ENCODE measurements at regions not wholly inside any gene's neighbourhood (a gene's known extent, or its start where the extent isn't known, plus 50 kb on each side); places are given as distances from the start of the nearest gene placed in this dataset.

DNA sequence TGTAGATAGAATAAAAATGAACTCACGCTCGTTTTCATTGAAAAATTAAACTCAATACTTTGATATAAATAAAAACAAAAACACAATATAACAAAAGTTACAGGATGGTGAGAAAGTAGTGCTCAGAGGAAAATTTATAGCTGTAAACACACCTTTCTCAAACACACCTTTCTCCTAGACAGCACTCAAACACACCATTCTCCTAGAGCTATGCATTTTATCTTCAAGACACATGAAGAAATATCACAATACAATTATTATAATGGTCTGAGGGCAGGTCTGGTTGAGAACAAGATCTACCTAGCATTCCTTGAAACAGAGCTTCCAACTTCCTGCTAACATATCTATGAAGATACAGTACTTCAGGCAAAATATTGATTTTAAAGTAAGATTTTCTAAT, 183.4 kb upstream of the NBEA start:
- H3K27me3 ChIP-seq (ENCODE audit: control insufficient read depth in 1 of 2, insufficient read depth in 2 of 2, low read length in 2 of 2), result no peaks in the 10 kb centered on the region
- no peaks in the 10 kb centered on the region for H3K4me1 ChIP-seq (ENCODE audit: control insufficient read depth in 1 of 2, insufficient read depth in 2 of 2, low read length in 2 of 2)
- H3K27ac ChIP-seq (ENCODE audit: low read depth, low read length), result no peak overlapping the region
- no peak overlapping the region for H3K9ac ChIP-seq (ENCODE audit: low read depth in 1 of 2, low read length in 2 of 2)
- H3K4me3 ChIP-seq (ENCODE audit: low read depth in 1 of 2, low read length in 2 of 2), result no peak overlapping the region
- no peaks in the 10 kb centered on the region for H3K36me3 ChIP-seq (ENCODE audit: control insufficient read depth in 1 of 2, insufficient read depth in 2 of 2, low read length in 2 of 2)
- H3K9me3 ChIP-seq (ENCODE audit: control insufficient read depth in 1 of 2, low read length in 2 of 2), result no peaks in the 10 kb centered on the region

DNA sequence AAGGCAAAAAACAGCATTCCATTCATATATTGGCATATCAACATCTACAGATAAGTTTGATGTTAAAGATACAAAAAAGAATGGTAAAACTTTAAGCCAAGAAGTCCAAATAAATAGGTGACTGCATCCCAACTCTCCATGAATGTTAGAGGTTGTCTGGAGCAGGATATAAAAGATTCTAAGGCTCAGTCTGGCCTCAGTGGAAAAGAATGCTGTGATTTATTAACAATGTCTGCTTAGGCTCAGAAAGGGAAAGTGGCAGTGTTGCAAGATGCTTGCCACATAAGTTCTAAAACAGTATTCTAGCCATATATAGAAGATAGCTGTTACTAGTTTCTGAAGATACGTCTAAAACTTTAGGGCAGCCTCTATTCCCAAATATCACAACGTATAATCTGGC, 179.8 kb upstream of the NBEA start:
- Histone ChIP-seq H3K4me1 (ENCODE audit: control insufficient read depth in 1 of 2, insufficient read depth in 2 of 2, low read length in 2 of 2) (no peaks in the 10 kb centered on the region), H3K27ac (ENCODE audit: low read depth, low read length) (no peak overlapping the region), H3K27me3 (ENCODE audit: control insufficient read depth in 1 of 2, insufficient read depth in 2 of 2, low read length in 2 of 2) (no peaks in the 10 kb centered on the region), H3K9me3 (ENCODE audit: control insufficient read depth in 1 of 2, low read length in 2 of 2) (no peaks in the 10 kb centered on the region), H3K36me3 (ENCODE audit: control insufficient read depth in 1 of 2, insufficient read depth in 2 of 2, low read length in 2 of 2) (no peaks in the 10 kb centered on the region), H3K4me3 (ENCODE audit: low read depth in 1 of 2, low read length in 2 of 2) (no peak overlapping the region), H3K9ac (ENCODE audit: low read depth in 1 of 2, low read length in 2 of 2) (no peak overlapping the region)

DNA sequence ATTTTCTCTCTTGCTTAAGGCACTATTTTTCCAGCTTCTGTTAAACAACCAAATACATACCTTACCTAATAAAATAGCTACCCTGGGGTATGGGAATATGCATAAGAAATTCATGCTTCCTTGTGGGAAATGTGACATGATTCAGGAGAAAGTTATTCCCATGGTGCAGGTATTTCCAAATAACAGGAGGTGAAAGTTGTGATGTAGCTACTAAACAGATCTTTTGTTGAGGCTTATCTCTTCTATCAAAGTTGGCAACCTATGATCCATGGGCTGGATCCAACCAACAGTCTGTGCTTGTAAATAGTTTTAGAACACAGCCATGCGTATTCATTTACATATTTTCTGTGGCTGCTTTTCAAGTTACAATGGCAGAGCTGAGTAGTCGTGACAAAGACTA, 177.8 kb upstream of the NBEA start:
- Histone ChIP-seq H3K27me3 (ENCODE audit: control insufficient read depth in 1 of 2, insufficient read depth in 2 of 2, low read length in 2 of 2) (no peaks in the 10 kb centered on the region), H3K9ac (ENCODE audit: low read depth in 1 of 2, low read length in 2 of 2) (no peak overlapping the region), H3K4me1 (ENCODE audit: control insufficient read depth in 1 of 2, insufficient read depth in 2 of 2, low read length in 2 of 2) (no peaks in the 10 kb centered on the region), H3K36me3 (ENCODE audit: control insufficient read depth in 1 of 2, insufficient read depth in 2 of 2, low read length in 2 of 2) (no peaks in the 10 kb centered on the region), H3K4me3 (ENCODE audit: low read depth in 1 of 2, low read length in 2 of 2) (no peak overlapping the region), H3K27ac (ENCODE audit: low read depth, low read length) (no peak overlapping the region), H3K9me3 (ENCODE audit: control insufficient read depth in 1 of 2, low read length in 2 of 2) (no peaks in the 10 kb centered on the region)

DNA sequence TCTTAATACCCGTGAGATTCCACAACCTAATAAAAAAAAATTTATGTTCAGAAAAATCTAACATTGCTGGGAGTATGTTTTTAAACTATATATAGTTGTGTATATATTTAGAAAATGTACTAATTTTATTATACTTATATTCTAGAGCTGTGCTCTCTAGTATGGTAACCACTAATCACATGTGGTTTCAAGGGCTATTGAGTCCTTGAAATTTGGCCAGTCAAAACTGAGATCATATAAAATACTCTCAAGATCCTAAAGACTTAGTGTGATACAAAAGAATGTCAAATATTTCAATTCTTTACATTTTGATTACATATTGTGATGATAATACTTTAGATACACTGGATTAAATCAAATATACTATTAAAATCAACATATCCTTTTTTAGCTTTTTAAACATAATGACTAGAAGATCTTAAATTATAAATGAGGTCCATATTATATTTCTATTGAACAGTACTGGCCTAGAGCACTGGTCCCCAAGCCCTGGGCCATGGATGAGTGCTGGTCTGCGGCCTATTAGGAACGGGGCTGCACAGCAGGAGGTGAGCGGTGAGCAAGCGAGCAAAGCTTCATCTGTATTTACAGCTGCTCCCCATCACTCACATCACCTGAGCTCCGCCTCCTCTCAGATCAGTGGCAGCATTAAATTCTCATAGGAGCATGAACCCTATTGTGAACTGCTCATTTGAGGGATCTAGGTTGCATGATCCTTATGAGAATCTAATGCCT, 176.5 kb upstream of the NBEA start:
- H3K9ac ChIP-seq (ENCODE audit: low read depth in 1 of 2, low read length in 2 of 2), result no peak overlapping the region

DNA sequence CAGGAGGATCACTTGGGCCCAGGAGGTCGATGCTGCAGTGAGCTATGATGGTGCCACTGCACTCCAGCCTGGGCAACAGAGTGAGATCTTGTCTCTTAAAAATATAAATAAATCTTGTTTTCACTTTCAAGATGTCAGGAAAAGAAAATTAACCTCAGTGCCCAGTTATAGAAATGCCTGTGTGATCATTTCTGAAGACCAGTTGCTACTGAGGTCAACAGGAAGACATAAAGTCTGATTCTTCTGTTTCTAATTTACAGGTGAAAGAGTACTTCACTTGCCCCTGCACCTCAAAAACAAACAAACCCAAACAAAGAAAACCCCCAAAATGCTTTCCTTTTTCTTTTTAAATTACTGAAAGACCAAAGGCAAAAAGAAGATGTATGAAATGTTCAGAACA, 174.3 kb upstream of the NBEA start:
- Histone ChIP-seq H3K27me3 (ENCODE audit: control insufficient read depth in 1 of 2, insufficient read depth in 2 of 2, low read length in 2 of 2) (no peaks in the 10 kb centered on the region), H3K9me3 (ENCODE audit: control insufficient read depth in 1 of 2, low read length in 2 of 2) (no peaks in the 10 kb centered on the region), H3K4me3 (ENCODE audit: low read depth in 1 of 2, low read length in 2 of 2) (no peak overlapping the region), H3K36me3 (ENCODE audit: control insufficient read depth in 1 of 2, insufficient read depth in 2 of 2, low read length in 2 of 2) (no peaks in the 10 kb centered on the region), H3K4me1 (ENCODE audit: control insufficient read depth in 1 of 2, insufficient read depth in 2 of 2, low read length in 2 of 2) (no peaks in the 10 kb centered on the region), H3K27ac (ENCODE audit: low read depth, low read length) (no peak overlapping the region), H3K9ac (ENCODE audit: low read depth in 1 of 2, low read length in 2 of 2) (no peak overlapping the region)

More for the DNA sequence above, 176.5 kb upstream of the NBEA start:
- no peaks in the 10 kb centered on the region for H3K36me3 ChIP-seq (ENCODE audit: control insufficient read depth in 1 of 2, insufficient read depth in 2 of 2, low read length in 2 of 2)
- no peak overlapping the region for H3K27ac ChIP-seq (ENCODE audit: low read depth, low read length)
- no peaks in the 10 kb centered on the region for H3K9me3 ChIP-seq (ENCODE audit: control insufficient read depth in 1 of 2, low read length in 2 of 2)
- H3K27me3 ChIP-seq (ENCODE audit: control insufficient read depth in 1 of 2, insufficient read depth in 2 of 2, low read length in 2 of 2), result no peaks in the 10 kb centered on the region
- H3K4me1 ChIP-seq (ENCODE audit: control insufficient read depth in 1 of 2, insufficient read depth in 2 of 2, low read length in 2 of 2), result no peaks in the 10 kb centered on the region
- no peak overlapping the region for H3K4me3 ChIP-seq (ENCODE audit: low read depth in 1 of 2, low read length in 2 of 2)

DNA sequence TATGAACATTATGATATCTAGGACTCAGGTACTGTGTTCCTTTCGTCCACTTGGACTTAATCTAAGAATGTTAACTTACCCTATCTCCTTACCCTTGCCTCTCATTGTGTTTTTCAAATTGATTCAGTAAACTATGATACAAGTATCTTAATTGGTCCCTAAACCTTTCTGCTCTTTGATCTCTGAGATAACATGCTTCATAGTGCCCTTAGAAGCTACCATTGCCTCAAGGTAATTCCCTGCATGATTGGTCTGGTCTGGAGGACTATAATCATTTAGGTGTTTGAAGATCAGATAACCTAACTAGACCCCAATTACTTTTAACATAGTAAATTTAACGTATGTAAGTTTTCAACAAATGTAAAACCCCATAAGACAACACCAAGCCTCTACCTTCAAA, 169.9 kb upstream of the NBEA start:
- no peaks in the 10 kb centered on the region for H3K27me3 ChIP-seq (ENCODE audit: control insufficient read depth in 1 of 2, insufficient read depth in 2 of 2, low read length in 2 of 2)

DNA sequence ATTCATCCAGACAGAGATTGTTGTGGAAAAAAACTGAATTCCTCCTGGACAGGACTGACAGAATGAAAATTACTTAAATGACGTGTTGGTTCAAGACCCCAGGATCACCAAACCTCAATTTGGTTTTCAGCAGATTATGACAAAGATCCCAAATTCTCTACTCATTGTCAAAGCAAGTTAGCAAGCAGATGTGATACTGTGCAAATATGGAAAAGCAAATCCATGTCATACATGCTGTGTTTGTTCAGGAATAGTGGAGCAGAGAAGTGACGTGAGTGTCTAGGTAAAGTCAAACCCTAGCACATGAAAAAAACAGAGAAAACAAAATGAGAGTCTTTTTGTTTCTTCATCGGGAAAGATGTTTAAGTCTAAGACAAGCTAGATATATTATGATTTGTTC, 169.2 kb upstream of the NBEA start:
- H3K4me1 ChIP-seq (ENCODE audit: control insufficient read depth in 1 of 2, insufficient read depth in 2 of 2, low read length in 2 of 2), result no peaks in the 10 kb centered on the region
- H3K9me3 ChIP-seq (ENCODE audit: control insufficient read depth in 1 of 2, low read length in 2 of 2), result no peaks in the 10 kb centered on the region
- no peaks in the 10 kb centered on the region for H3K36me3 ChIP-seq (ENCODE audit: control insufficient read depth in 1 of 2, insufficient read depth in 2 of 2, low read length in 2 of 2)
- no peaks in the 10 kb centered on the region for H3K27me3 ChIP-seq (ENCODE audit: control insufficient read depth in 1 of 2, insufficient read depth in 2 of 2, low read length in 2 of 2)
- H3K9ac ChIP-seq (ENCODE audit: low read depth in 1 of 2, low read length in 2 of 2), result no peak overlapping the region
- no peak overlapping the region for H3K4me3 ChIP-seq (ENCODE audit: low read depth in 1 of 2, low read length in 2 of 2)
- H3K27ac ChIP-seq (ENCODE audit: low read depth, low read length), result no peak overlapping the region

More for the DNA sequence above, 169.9 kb upstream of the NBEA start:
- Histone ChIP-seq H3K9ac (ENCODE audit: low read depth in 1 of 2, low read length in 2 of 2) (no peak overlapping the region), H3K27ac (ENCODE audit: low read depth, low read length) (no peak overlapping the region), H3K4me1 (ENCODE audit: control insufficient read depth in 1 of 2, insufficient read depth in 2 of 2, low read length in 2 of 2) (no peaks in the 10 kb centered on the region), H3K4me3 (ENCODE audit: low read depth in 1 of 2, low read length in 2 of 2) (no peak overlapping the region), H3K36me3 (ENCODE audit: control insufficient read depth in 1 of 2, insufficient read depth in 2 of 2, low read length in 2 of 2) (no peaks in the 10 kb centered on the region), H3K9me3 (ENCODE audit: control insufficient read depth in 1 of 2, low read length in 2 of 2) (no peaks in the 10 kb centered on the region)

DNA sequence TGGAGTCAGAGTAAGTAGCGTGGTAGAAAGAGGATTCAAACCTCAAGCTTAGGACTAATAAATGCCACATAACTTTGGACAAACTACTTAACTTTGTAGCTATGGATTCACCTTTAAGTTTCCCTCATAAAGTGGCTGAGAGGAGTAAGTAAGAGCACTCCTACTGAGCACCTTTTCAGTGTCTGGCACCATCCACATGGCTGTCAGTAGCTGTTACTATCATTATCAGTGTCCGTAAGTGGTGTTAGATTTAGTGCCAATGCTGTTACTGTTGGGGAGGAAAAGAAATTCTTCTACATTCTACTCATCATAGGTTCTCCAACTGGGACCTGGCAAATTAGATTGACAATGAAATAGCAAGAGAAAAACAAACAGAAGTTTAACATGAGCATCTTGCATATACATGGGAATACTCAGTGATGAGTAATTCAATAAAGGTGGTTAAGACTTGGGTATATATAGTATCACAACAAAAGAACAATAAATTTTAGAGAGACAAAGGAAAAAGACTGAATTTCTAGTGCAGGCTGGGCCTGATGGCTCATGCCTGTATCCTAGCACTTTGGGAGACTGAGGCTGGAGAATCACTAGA, 165.6 kb upstream of the NBEA start:
- H3K9ac ChIP-seq (ENCODE audit: low read depth in 1 of 2, low read length in 2 of 2), result no peak overlapping the region
- H3K36me3 ChIP-seq (ENCODE audit: control insufficient read depth in 1 of 2, insufficient read depth in 2 of 2, low read length in 2 of 2), result no peaks in the 10 kb centered on the region
- no peak overlapping the region for H3K27ac ChIP-seq (ENCODE audit: low read depth, low read length)
- no peaks in the 10 kb centered on the region for H3K27me3 ChIP-seq (ENCODE audit: control insufficient read depth in 1 of 2, insufficient read depth in 2 of 2, low read length in 2 of 2)
- no peaks in the 10 kb centered on the region for H3K9me3 ChIP-seq (ENCODE audit: control insufficient read depth in 1 of 2, low read length in 2 of 2)
- no peaks in the 10 kb centered on the region for H3K4me1 ChIP-seq (ENCODE audit: control insufficient read depth in 1 of 2, insufficient read depth in 2 of 2, low read length in 2 of 2)
- H3K4me3 ChIP-seq (ENCODE audit: low read depth in 1 of 2, low read length in 2 of 2), result no peak overlapping the region

DNA sequence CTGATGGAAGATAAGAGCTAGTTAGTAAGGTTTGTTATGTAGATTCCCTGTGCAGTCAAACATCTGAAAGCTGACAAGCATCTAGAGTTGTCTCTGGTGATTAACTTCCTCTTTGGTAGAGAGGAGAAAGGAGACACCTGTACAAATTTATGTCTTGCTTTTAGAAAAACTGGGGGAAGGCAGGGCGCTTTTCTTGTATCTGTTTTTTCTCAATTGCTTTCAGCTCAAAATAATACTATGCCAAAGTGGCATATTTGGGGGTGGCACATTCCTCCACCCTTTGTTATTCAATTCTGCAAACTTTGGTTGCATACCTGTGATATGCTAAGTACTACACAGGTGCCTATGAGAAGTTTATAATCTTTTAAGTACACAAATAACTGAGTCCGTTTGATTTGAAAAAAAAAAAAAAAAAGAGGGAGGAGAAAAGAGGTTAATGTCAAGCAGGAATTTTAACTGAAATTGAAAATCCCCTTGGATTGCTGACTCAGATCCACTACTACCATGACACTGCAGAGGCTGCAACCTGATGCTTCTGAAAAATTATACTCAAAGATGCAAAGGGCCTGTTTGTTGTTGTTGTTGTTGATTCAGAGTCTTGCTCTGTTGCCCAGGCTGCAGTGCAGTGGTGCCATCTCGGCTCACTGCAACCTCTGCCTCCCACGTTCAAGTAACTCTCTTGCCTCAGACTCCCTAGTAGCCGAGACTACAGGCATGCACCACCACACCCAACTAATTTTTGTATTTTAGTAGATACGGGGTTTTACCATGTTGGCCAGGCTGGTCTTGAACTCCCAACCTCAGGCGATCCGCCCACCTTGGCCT, 164.8 kb upstream of the NBEA start:
- Histone ChIP-seq H3K9ac (ENCODE audit: low read depth in 1 of 2, low read length in 2 of 2) (no peak overlapping the region), H3K4me3 (ENCODE audit: low read depth in 1 of 2, low read length in 2 of 2) (no peak overlapping the region), H3K9me3 (ENCODE audit: control insufficient read depth in 1 of 2, low read length in 2 of 2) (no peaks in the 10 kb centered on the region), H3K27me3 (ENCODE audit: control insufficient read depth in 1 of 2, insufficient read depth in 2 of 2, low read length in 2 of 2) (no peaks in the 10 kb centered on the region), H3K4me1 (ENCODE audit: control insufficient read depth in 1 of 2, insufficient read depth in 2 of 2, low read length in 2 of 2) (no peaks in the 10 kb centered on the region), H3K36me3 (ENCODE audit: control insufficient read depth in 1 of 2, insufficient read depth in 2 of 2, low read length in 2 of 2) (no peaks in the 10 kb centered on the region), H3K27ac (ENCODE audit: low read depth, low read length) (no peak overlapping the region)

DNA sequence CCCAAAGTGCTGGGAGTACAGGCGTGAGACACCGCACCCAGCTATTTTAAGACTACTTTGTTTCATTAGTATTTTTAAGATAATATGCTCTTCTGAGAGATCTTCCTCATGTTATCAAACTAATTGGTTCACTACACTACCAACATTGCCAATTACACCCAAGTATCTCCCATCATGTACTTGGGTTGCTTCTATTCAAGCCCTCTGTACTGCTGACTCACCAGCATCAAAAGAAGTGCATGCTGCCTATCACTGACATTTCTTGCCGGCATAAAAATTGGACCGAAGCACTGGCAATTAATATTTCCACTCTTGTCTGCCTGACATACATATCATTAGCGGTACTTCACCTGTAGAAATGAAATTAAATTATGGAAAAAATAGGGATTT, 164.2 kb upstream of the NBEA start:
- Histone ChIP-seq H3K4me3 (ENCODE audit: low read depth in 1 of 2, low read length in 2 of 2) (no peak overlapping the region), H3K9me3 (ENCODE audit: control insufficient read depth in 1 of 2, low read length in 2 of 2) (no peaks in the 10 kb centered on the region), H3K4me1 (ENCODE audit: control insufficient read depth in 1 of 2, insufficient read depth in 2 of 2, low read length in 2 of 2) (no peaks in the 10 kb centered on the region), H3K36me3 (ENCODE audit: control insufficient read depth in 1 of 2, insufficient read depth in 2 of 2, low read length in 2 of 2) (no peaks in the 10 kb centered on the region), H3K9ac (ENCODE audit: low read depth in 1 of 2, low read length in 2 of 2) (no peak overlapping the region), H3K27ac (ENCODE audit: low read depth, low read length) (no peak overlapping the region), H3K27me3 (ENCODE audit: control insufficient read depth in 1 of 2, insufficient read depth in 2 of 2, low read length in 2 of 2) (no peaks in the 10 kb centered on the region)

All from duodenal mucosa (tissue), 2 donors.